ENCODE measurements at regions not wholly inside any gene's neighbourhood (a gene's known extent, or its start where the extent isn't known, plus 50 kb on each side); places are given as distances from the start of the nearest gene placed in this dataset.

GRCh38 chr3:165254812-165255211, 58.6 kb upstream of the SLITRK3 start:
- Histone ChIP-seq H3K27me3 (no peaks in the 10 kb centered on the region), H3K4me3 (no peak overlapping the region), H3K27ac (no peak overlapping the region), H3K4me1 (no peaks in the 10 kb centered on the region), H3K36me3 (no peaks in the 10 kb centered on the region), H3K9me3 (no peaks in the 10 kb centered on the region)
- ATAC-seq (peak; percentile 28 to 82 (median 78)), FAIRE-seq (no peak), DNase-seq (no peak)
- TF ChIP-seq, protein P1, sequence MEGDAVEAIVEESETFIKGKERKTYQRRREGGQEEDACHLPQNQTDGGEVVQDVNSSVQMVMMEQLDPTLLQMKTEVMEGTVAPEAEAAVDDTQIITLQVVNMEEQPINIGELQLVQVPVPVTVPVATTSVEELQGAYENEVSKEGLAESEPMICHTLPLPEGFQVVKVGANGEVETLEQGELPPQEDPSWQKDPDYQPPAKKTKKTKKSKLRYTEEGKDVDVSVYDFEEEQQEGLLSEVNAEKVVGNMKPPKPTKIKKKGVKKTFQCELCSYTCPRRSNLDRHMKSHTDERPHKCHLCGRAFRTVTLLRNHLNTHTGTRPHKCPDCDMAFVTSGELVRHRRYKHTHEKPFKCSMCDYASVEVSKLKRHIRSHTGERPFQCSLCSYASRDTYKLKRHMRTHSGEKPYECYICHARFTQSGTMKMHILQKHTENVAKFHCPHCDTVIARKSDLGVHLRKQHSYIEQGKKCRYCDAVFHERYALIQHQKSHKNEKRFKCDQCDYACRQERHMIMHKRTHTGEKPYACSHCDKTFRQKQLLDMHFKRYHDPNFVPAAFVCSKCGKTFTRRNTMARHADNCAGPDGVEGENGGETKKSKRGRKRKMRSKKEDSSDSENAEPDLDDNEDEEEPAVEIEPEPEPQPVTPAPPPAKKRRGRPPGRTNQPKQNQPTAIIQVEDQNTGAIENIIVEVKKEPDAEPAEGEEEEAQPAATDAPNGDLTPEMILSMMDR (IDR thresholded peaks at IDR 0.05): no peak
- intact Hi-C loops (cut with DNase I): no loop called here
- 5 to 13% methylated on average over 1 of the region's 1 CpG for WGBS, 2 donors
